Nucleus accumbens (tissue), 56 donors: ENCODE measurements at regions not wholly inside any gene's neighbourhood (a gene's known extent, or its start where the extent isn't known, plus 50 kb on each side); places are given as distances from the start of the nearest gene placed in this dataset.

ENCODE experiments used
- DNase-seq, 56 donors: peaks; one replicate each; lab custom pipeline; 2025; lab: John Stamatoyannopoulos, UW

GRCh38 chr6:140592877-140593276, 1218.4 kb upstream of the CITED2 start:
- DNase-seq = no peak

DNA sequence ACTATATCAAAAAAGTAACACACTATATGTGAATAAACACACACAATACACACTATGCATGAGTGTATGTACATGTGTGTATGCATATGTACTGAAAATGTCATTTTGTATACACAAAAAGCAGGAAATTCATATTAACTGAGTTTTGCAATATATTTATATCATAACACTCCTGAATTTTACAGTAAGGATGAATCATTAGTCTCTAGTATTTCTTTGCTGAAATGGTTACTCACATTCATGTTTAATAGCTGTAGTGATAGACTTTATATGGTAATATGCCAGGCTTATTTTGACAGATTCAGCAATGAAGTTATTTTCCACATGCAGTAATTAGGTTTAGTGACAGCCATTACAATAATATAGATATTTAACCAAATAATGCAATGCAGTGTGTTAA, 1216.2 kb upstream of the CITED2 start:
- DNase-seq = no peak

DNA sequence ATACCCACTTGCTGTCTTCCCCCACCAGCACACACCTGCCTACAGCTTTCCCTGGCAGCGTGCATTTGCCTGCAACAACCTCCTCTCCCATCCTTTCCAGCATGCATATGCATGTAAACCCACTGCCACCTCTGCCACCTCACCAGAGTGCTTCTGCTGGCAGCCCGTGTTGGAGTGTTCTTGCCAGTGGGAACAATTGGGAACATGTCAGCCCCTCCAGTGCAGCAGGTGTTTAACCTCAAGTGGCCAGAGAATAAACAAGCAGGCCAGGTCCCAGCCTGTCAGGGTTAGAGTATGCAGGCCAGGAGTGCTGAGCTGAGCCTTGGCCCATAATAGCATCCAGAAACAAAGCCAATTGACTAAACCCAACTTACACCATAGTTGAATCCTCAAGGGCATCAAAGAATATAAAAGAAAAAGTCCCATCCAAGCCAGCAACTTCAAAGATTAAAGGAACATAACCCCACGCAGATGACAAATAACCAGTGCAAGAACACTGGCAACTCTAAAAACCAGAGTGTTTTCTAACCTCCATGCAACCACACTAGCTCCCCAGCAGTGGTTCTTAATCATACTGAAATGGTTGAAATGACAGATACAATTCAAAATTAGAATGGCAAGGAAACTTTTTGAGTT, 1212.1 kb upstream of the CITED2 start:
- DNase-seq = no peak

- no peak for DNase-seq
Observed at GRCh38 chr6:140581601-140582000, 1207.2 kb upstream of the CITED2 start.

- no peak for DNase-seq
Observed at GRCh38 chr6:140579918-140580317, 1205.5 kb upstream of the CITED2 start.

DNA sequence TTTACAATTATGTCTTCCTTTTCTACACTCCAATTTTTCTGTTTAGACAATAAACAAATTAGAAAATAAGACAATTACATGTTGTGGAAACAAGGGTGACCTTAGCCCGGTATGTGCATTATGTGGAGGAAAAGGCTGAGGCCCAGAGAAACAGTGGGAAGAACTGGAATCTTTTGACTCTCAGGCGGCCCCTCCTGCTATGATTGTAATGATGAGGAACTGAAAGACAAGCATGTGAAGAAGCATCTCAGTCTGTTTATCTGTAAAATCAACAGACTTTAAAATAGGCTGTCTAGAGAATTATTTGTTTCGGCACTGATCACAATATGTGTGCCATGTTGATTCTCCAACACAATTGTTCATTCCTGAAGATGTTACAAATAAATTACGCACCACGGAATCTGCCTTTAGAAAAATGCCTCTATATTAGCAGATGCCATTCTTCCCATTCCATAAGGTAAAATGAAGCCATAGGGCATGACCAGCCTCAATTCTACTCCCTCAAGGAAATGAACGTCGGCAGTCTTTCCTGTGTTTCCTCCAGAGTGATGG, 1201.6 kb upstream of the CITED2 start:
- DNase-seq = no peak

GRCh38 chr6:140572867-140573266, 1198.4 kb upstream of the CITED2 start:
- no peak for DNase-seq

GRCh38 chr6:140572129-140572528, 1197.7 kb upstream of the CITED2 start:
- DNase-seq = no peak

GRCh38 chr6:140571145-140571544, 1196.7 kb upstream of the CITED2 start:
- no peak for DNase-seq

DNA sequence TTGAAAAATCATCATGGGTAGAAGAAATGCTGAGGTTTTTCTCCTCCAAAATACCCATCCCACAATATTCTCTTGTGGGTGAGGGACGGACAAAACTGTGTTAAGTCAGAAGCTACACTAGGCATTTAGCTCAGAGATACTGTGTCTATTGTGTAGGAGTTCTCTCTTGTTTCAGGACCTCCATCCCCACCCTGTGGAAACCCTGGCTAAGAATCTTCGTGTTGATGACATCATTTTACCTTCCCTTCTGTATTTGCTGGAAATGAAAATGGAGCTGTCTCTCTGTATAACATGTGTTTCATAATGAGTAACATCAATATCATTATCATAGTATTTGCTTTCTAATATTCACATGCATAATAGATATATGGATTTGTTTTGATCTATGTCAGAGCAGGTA, 1193.0 kb upstream of the CITED2 start:
- DNase-seq = no peak

DNA sequence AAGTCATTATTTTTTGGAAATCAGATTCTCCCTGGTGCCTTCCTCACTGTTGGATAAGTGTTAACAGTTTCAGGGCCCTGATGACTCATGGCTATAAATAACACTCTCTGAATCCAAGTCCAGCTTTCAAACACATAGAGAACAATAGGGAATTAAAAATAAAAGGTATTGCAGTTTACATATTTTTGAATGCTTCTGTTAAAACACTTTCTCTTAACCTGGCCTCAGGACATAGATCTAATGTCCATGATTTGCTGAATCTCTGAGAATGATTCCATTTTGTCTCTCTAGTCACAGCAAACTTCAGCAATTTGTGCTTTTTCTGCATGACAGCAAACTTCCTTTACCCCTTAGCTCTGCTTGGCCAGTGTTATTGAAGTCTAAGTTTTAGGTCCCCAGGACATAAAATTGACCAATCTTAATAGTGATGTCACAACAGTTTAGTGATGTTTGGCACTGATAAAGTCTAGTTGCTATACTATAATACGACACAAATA, 1192.4 kb upstream of the CITED2 start:
- no peak for DNase-seq

GRCh38 chr6:140563728-140564127, 1189.3 kb upstream of the CITED2 start:
- DNase-seq = no peak

- no peak for DNase-seq
Observed at GRCh38 chr6:140561701-140562100, 1187.3 kb upstream of the CITED2 start.

DNA sequence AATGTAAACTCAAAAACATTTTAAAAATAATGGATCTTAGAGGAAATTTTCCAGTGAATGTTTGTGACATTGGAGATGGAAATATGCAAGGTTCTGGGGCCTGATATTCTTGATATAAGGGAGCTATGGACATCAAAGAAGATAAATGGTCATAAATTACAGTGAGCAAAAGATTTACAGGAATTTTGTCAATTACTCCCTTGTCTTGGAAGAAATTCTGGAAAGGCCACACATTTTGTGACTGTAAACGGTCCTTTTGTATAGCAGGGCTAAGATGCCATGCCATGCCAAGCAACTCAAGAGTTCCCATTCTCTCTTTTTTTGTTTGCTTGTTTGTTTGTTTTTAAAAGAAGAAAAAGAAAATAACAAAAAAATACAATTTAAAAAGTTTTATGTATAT, 1186.2 kb upstream of the CITED2 start:
- DNase-seq = no peak

DNA sequence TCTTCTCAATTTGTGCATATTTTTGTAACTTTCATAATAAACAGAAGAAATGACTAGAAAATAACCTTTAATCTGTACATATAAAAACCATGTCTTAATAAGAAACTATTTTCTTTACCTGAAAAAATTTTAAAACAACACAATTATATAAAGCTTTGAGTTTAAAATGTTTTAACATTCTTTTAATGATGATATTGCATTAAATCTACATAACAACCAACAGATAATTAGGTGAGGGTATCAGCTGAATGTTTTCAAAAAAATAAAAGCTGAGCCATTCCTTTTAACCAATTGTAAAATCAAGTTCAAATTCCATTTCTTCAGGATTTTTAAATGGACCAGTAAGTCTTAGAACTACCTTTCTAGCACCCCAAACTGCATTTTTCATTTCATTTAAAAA, 1185.0 kb upstream of the CITED2 start:
- DNase-seq = no peak

DNA sequence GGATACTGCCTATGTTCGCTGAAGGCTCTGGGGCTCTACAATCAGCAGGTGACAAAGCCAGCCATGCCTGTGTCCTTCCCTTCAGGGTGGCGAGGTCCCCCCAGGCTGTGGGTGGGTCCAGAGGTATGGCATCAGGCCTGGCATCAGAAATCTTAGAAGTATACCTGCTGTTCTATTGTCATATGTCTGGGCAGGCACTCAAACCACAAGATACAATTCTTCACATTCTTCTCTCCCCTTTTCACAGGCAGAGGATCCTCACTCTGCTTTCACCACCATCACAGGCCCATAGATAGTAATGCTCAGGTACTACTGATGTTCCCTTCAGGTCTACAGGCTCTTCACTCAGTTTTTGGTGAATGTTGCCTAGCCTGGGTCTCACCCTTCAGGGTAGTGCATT, 1180.0 kb upstream of the CITED2 start:
- no peak for DNase-seq

- DNase-seq = no peak
Observed at GRCh38 chr6:140548366-140548765, 1173.9 kb upstream of the CITED2 start.

- no peak for DNase-seq
Observed at GRCh38 chr6:140546640-140547039, 1172.2 kb upstream of the CITED2 start.

DNA sequence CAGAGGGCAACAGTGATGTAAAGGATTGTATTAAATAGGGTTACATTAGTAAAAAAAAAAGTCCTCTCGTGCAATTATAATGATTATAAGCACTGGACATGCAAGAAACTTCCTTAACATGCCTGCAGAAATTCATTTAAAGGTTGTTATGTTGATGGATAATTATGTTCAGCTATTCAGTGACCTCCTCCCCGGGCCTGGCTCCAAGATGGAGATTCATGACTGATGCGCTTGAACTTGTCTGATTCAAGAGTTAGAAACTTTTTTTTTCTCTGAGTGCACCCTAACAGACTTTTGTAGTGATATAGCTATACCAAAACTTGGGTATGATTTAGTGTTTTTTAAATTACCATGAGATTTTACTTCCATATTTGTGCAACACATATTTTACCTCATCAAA, 1170.0 kb upstream of the CITED2 start:
- no peak for DNase-seq

GRCh38 chr6:140542863-140543262, 1168.4 kb upstream of the CITED2 start:
- DNase-seq = no peak

DNA sequence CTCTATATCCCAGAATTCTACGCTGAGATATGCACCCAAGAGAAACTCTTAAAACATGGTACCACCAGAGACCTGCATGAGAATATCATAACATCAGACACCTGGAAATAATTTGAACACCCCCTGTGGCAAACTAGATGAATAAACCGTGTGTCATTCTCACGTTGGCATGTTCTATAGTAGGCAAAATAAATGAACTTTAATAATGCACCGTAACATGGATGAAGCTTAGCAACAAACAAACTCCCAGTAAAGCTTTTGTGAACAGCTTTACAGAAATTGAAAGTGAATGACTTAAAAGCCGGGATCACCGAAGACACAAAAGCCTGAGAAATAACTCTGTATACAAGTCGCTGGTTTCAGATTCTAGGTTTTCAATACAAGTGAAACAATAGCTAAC, 1166.8 kb upstream of the CITED2 start:
- no peak for DNase-seq

GRCh38 chr6:140540743-140541142, 1166.3 kb upstream of the CITED2 start:
- no peak for DNase-seq

DNA sequence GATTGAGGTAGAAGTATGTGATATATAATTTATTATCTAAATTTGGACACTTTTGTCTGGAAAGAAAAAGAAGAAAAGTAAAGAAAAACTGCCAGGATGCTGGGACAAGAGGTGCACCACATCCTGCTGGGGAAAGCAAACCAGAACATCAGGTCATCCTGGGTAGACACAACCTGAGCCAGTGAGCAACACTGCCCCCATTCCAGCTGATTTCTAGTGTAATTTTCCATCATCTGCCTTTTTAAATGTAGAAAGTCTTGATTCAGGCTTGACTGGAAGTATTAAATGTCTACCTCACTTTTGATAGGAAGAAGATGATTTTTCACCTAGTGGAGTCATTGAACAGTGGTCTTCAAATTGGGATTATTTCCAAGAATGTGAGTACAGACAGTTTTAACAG, 1164.5 kb upstream of the CITED2 start:
- no peak for DNase-seq
